Retinal pigment epithelial cell (primary cell): ENCODE measurements at regions not wholly inside any gene's neighbourhood (a gene's known extent, or its start where the extent isn't known, plus 50 kb on each side); places are given as distances from the start of the nearest gene placed in this dataset.
A peak's percentile ranks its signal among the peaks of the same experiment; 100 is the strongest.

ENCODE experiments used
- DNase-seq: peaks from one replicate; pipeline ENCODE4 v3.0.0-alpha.2; 2010; ENCODE audit warnings: low read depth
- H3K4me3 ChIP-seq: 2 replicates; pipeline ENCODE4 v1.5.1; 2011; ENCODE audit warnings: mild to moderate bottlenecking, low read length, control low read depth, moderate library complexity
- CTCF ChIP-seq: conservative IDR thresholded peaks from 2 replicates; pipeline ENCODE4 v1.5.1; 2011; ENCODE audit warnings: low read depth, low read length, control low read depth, inconsistent platforms

DNA sequence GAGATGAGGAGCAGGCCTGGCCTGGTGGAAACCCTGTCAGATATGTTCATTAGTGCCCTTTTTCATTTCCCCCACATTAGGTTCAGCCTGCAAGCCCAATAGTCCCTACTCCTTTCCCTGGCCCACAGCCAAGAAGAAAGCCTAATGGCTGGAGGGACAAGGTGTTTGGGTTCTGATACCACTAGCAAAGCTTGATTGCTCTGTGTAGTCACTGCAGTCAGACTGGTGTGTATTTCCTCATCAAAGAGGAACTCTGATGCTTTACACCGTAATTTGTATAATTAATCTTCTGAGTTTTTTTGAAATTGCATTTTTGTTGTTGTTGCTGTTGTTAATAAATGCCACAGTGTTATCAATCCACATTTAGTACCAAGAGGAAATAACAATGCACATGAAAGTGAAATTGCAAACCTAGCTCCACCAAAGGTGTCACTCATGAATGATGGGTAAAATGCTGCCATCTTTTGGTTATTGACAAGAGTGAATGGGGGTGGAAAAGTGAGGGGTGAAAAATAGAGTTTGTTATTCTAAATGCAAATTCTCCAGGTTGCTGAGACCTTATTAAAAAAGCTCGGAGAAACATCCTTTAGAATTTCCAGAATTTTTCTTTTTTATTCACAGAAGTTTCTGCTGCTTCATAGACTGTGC lies 320.2 kb upstream of the POU3F2 start:
- DNase-seq, result no peak
- H3K4me3 ChIP-seq, result no peak overlapping the region
- TF ChIP-seq CTCF, result no peak

DNA sequence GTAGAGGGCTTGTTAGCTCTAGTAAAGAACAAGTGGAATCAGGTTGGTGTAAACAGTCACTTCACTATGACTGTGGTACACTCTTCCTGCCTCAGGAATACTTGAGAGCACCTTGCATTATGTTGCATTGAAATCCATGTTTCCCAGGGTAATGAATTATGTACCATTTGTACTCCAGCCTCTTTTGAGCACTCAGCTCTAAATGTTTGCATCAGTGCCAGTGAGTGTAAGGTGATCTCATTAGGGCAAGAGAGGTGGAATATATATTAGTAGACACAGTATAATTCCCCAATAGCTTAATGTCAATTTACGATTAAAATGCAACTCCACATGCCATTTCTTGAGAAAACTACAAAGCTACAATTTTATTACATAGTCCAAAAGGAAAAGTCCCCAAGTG lies 319.6 kb upstream of the POU3F2 start:
- DNase-seq, result no peak
- no peak overlapping the region for H3K4me3 ChIP-seq
- TF ChIP-seq CTCF, result no peak

- no peak for TF ChIP-seq CTCF
- DNase-seq, result no peak
- no peak overlapping the region for H3K4me3 ChIP-seq
These were observed 318.2 kb upstream of the POU3F2 start for GRCh38 chr6:98516206-98516605.

DNA sequence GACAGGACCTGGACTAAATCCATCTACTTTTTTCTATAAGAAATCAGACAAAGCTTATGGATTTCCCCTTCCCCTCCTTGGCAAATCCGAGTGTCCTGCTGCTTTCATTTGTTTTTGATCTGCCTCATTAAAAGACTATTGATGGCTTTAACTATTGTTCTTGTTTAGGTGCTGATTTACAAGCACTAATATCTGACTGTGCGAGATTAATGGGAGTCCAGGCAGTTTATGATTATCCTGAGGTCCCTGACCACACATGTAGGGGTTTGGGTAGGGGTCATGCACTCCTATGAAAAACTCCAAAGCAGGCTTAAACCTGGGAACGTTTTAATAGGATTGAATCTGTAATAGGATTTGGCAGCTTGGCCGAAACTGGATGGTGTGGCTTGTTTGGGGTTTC lies 317.5 kb upstream of the POU3F2 start:
- DNase-seq, result peak; percentile 1
- no peak for TF ChIP-seq CTCF
- no peak overlapping the region for H3K4me3 ChIP-seq

DNA sequence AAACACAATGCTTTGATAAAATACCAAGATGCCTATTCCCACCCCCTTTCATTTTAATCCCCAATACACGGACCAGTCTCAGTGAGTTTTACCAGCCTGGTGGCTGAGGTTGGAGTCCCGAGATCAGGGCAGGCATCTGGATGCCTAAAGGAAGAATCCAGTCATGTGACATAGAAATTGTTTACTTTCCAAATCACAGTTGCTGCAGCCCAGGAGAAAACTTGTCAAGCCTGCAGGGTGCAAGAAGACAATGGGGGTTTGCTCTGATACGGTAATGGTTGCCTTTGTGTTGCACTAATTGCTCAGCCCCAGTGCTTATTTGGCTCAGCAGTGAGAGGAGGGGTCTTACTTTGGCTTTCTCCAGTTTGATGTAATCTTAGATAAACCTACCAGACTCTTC lies 308.5 kb upstream of the POU3F2 start:
- DNase-seq, result no peak
- TF ChIP-seq CTCF, result no peak
- no peak overlapping the region for H3K4me3 ChIP-seq

GRCh38 chr6:98526465-98526864 lies 307.9 kb upstream of the POU3F2 start:
- DNase-seq, result no peak
- TF ChIP-seq CTCF, result no peak
- no peak overlapping the region for H3K4me3 ChIP-seq

DNA sequence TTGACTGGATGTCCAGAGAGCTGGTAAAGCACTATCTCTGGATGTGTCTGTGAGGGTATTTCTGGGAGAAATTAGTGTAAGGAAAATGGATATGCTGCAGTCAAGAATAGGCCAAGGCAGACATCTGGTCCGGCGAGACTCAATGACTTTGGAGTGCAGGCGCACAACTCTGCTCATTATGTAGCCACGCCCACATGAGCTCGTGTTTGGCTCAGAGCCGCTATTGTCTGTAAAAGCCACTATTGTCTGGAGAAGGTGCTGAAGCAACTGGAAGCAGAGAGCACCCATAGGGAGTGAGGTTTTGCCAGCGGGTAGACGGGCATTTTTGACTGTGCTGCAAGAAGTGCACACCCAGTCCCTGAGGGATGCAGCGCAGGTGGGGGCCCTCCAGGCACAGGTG lies 305.0 kb upstream of the POU3F2 start:
- H3K4me3 ChIP-seq, result no peak overlapping the region
- DNase-seq, result no peak
- no peak for TF ChIP-seq CTCF
